WTC11 (cell line): ENCODE measurements at regions not wholly inside any gene's neighbourhood (a gene's known extent, or its start where the extent isn't known, plus 50 kb on each side); places are given as distances from the start of the nearest gene placed in this dataset.

Source experiments
- ATF1 ChIP-seq: sonication (generic); formaldehyde crosslinking; IDR thresholded peaks from 2 replicates; pipeline ENCODE4 v1.8.1; 2023; ENCODE audit warnings: mild to moderate bottlenecking, moderate library complexity, missing genetic modification reagents
- CREB1 ChIP-seq: sonication (generic); formaldehyde crosslinking; IDR thresholded peaks from 2 replicates; pipeline ENCODE4 v1.8.0; 2023; ENCODE audit warnings: mild to moderate bottlenecking, missing genetic modification reagents
- ETV6 ChIP-seq: sonication (generic); formaldehyde crosslinking; IDR thresholded peaks from 2 replicates; pipeline ENCODE4 v1.8.1; 2022; ENCODE audit warnings: mild to moderate bottlenecking, missing genetic modification reagents
- NR2C2 ChIP-seq: sonication (generic); formaldehyde crosslinking; IDR thresholded peaks from 2 replicates; pipeline ENCODE4 v1.8.0; 2022; ENCODE audit warnings: mild to moderate bottlenecking, missing genetic modification reagents
- NR3C1 ChIP-seq: sonication (generic); formaldehyde crosslinking; conservative IDR thresholded peaks from 2 replicates; pipeline ENCODE4 v1.8.1; 2023; ENCODE audit warnings: low read depth, mild to moderate bottlenecking, missing genetic modification reagents
- TEAD4 ChIP-seq: sonication (generic); formaldehyde crosslinking; IDR thresholded peaks from 2 replicates; pipeline ENCODE4 v1.8.0; 2022; ENCODE audit warnings: mild to moderate bottlenecking, missing genetic modification reagents
- TP53 ChIP-seq: sonication (generic); formaldehyde crosslinking; IDR thresholded peaks from 2 replicates; pipeline ENCODE4 v1.8.1; 2023; ENCODE audit warnings: mild to moderate bottlenecking, missing genetic modification reagents
- ZNF138 ChIP-seq: sonication (generic); formaldehyde crosslinking; conservative IDR thresholded peaks from 2 replicates; pipeline ENCODE4 v1.8.1; 2022; ENCODE audit warnings: mild to moderate bottlenecking, moderate library complexity, missing genetic modification reagents
- ZNF263 ChIP-seq: sonication (generic); formaldehyde crosslinking; IDR thresholded peaks from 2 replicates; pipeline ENCODE4 v1.8.1; 2022; ENCODE audit warnings: low read depth, mild to moderate bottlenecking, moderate library complexity, missing genetic modification reagents
- TF ChIP-seq, protein P1 (sequence below): fragments of 250-450 bp; sonication (Bioruptor Pico); IDR thresholded peaks from 2 replicates; pipeline ENCODE4 v1.9.0; 2021; ENCODE audit warnings: mild to moderate bottlenecking
- TF ChIP-seq, protein P2 (sequence below): fragments of 200-600 bp; IDR thresholded peaks from 2 replicates; pipeline ENCODE4 v1.8.0; 2022; ENCODE audit warnings: antibody characterized with exemption
- TF ChIP-seq, protein P3 (sequence below): sonication (generic); formaldehyde crosslinking; IDR thresholded peaks from 2 replicates; pipeline ENCODE4 v1.8.0; 2022; ENCODE audit warnings: mild to moderate bottlenecking, missing genetic modification reagents
- TF ChIP-seq, protein P4 (sequence below): sonication (generic); formaldehyde crosslinking; conservative IDR thresholded peaks from 2 replicates; pipeline ENCODE4 v1.8.1; 2023; ENCODE audit warnings: mild to moderate bottlenecking, low read depth, missing genetic modification reagents, moderate library complexity

DNA sequence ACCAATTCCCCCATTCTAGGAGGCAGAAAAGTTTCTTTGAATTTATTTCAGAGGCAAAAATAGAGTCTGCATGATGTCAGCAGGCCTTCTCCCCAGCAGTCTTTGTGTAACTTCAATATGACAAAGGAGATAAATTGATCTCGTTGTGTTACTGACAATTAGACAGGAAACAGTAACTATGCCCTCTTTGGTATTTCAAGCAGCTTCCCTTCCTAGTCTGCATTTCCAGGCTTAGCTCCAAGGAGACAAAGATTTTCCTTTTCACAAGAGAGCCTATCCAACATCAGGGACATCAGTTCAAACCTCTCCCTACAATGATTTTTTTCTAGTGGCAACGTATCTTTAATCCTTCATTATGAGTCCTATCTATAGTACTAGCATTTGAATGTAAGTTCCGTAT lies 245.9 kb upstream of the HSF2 start:
- TF ChIP-seq, protein P1, sequence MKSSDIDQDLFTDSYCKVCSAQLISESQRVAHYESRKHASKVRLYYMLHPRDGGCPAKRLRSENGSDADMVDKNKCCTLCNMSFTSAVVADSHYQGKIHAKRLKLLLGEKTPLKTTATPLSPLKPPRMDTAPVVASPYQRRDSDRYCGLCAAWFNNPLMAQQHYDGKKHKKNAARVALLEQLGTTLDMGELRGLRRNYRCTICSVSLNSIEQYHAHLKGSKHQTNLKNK (CRISPR knock-in tag), result no peak
- TF ChIP-seq, protein P2, sequence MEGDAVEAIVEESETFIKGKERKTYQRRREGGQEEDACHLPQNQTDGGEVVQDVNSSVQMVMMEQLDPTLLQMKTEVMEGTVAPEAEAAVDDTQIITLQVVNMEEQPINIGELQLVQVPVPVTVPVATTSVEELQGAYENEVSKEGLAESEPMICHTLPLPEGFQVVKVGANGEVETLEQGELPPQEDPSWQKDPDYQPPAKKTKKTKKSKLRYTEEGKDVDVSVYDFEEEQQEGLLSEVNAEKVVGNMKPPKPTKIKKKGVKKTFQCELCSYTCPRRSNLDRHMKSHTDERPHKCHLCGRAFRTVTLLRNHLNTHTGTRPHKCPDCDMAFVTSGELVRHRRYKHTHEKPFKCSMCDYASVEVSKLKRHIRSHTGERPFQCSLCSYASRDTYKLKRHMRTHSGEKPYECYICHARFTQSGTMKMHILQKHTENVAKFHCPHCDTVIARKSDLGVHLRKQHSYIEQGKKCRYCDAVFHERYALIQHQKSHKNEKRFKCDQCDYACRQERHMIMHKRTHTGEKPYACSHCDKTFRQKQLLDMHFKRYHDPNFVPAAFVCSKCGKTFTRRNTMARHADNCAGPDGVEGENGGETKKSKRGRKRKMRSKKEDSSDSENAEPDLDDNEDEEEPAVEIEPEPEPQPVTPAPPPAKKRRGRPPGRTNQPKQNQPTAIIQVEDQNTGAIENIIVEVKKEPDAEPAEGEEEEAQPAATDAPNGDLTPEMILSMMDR, result no peak
- TF ChIP-seq CREB1 (CRISPR knock-in tag) (no peak), ETV6 (CRISPR knock-in tag) (no peak), NR3C1 (no peak), ZNF263 (no peak), ATF1 (no peak), TEAD4 (no peak), TP53 (CRISPR knock-in tag) (no peak), ZNF138 (CRISPR knock-in tag) (no peak), NR2C2 (CRISPR knock-in tag) (no peak)
- TF ChIP-seq, protein P3, sequence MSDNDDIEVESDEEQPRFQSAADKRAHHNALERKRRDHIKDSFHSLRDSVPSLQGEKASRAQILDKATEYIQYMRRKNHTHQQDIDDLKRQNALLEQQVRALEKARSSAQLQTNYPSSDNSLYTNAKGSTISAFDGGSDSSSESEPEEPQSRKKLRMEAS, result no peak
- TF ChIP-seq, protein P4, sequence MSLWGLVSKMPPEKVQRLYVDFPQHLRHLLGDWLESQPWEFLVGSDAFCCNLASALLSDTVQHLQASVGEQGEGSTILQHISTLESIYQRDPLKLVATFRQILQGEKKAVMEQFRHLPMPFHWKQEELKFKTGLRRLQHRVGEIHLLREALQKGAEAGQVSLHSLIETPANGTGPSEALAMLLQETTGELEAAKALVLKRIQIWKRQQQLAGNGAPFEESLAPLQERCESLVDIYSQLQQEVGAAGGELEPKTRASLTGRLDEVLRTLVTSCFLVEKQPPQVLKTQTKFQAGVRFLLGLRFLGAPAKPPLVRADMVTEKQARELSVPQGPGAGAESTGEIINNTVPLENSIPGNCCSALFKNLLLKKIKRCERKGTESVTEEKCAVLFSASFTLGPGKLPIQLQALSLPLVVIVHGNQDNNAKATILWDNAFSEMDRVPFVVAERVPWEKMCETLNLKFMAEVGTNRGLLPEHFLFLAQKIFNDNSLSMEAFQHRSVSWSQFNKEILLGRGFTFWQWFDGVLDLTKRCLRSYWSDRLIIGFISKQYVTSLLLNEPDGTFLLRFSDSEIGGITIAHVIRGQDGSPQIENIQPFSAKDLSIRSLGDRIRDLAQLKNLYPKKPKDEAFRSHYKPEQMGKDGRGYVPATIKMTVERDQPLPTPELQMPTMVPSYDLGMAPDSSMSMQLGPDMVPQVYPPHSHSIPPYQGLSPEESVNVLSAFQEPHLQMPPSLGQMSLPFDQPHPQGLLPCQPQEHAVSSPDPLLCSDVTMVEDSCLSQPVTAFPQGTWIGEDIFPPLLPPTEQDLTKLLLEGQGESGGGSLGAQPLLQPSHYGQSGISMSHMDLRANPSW (CRISPR knock-in tag), result no peak
